DMS153 treated with DMSO at 0.1 percent for 48 hours (cell line): ENCODE measurements at regions not wholly inside any gene's neighbourhood (a gene's known extent, or its start where the extent isn't known, plus 50 kb on each side); places are given as distances from the start of the nearest gene placed in this dataset.

Source experiments
- DNase-seq: peaks from one replicate; lab custom pipeline; 2025; ENCODE audit not compliant: unreplicated experiment; lab: John Stamatoyannopoulos, UW

DNA sequence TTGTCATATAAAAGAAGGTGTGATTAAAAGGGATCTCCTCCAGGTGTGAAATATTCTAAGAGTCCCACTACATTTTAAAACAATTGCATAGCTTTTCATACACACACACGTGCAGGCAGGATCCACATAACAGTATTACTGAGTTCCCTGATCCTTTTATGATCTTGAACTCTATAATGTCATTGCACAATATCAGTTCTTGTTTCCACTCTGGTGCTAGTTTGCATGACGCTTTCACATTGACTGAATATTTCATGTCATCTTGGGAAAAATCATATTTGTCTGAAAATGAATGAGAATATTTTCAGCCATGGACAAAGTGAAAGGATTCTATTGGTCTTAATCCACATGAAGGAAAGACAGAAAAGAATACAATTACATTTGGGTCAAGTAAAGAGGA, 703.8 kb downstream of the CDH8 start:
- no peak for DNase-seq

GRCh38 chr16:61324044-61324443, 712.2 kb downstream of the CDH8 start:
- no peak for DNase-seq

GRCh38 chr16:61323456-61323855, 712.8 kb downstream of the CDH8 start:
- no peak for DNase-seq

DNA sequence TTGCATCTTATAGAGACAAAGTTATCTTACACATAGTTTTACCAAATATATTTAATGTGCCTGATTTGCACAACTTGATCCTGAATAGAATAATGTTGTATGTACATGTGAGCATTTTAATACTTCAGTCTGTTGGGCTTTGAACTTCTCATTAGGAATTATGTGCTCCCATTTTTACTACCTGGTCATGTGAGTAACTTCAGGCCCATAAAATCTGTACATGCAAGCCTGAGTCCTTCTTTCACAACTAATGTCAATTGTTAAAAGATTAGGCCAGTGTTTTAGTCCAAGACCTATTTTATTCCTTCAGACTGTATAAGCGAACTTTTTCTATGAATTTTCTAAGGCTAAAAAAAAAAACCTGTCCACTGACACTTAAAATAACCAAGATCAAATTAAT, 715.4 kb downstream of the CDH8 start:
- no peak for DNase-seq

- DNase-seq, result no peak
These were observed 722.3 kb downstream of the CDH8 start for GRCh38 chr16:61313931-61314330.

DNA sequence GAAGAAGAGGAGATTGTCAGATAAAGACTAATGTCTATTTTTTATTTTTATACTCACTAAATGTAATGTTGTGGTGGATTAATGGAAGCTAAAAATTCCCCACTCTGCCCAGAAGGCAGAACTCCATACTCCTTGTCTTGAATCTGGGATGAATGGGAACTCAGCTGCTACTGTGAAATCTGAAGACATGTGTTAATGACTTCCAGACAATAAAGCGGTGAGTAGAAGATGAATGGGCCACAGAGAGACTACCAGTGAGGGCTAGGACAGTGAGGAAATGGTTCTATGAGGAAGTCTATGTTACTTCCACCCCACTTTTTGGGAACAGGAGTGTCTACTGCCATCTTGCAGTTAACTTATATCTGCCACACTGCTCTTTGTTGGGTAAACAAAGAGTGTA, 726.9 kb downstream of the CDH8 start:
- no peak for DNase-seq

DNA sequence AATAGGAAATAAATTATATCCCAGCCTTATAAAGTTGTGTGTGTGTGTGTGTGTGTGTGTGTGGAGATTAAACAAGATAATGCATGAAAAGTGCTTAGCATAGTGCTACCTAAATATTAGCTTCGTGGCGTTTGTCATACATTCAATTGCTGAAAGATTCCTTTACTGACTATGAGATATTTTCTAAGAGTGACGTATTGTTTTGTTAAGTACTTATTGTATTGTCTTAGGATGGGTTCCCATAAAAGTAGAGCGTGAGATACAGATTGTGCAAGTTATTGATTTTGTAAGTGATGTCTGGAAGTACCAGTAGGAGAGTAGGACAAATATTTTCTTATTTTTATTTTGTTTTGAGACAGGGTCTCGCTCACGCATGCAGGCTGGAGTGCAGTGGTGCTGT, 730.0 kb downstream of the CDH8 start:
- no peak for DNase-seq

GRCh38 chr16:61296814-61297213, 739.4 kb downstream of the CDH8 start:
- DNase-seq, result no peak

DNA sequence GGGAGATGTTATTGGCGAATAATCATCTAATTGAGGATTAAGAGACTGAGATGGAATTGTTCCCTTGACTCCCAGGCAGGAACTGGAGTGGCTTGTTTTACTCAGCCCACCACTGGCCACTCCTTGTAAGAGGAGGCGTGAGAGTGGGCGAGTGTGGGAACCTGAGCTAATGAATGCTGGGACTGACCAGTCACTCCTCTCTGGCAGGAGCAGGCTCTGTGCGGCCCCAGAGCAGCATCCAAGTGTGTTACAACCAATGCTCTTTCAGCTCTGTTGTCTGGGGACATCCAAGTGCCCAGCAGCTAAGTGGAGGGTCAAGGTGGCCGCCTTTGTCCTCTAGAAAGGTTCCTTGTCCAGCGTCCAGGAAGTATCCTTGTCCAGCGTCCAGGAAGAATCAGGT, 739.9 kb downstream of the CDH8 start:
- DNase-seq, result no peak

DNA sequence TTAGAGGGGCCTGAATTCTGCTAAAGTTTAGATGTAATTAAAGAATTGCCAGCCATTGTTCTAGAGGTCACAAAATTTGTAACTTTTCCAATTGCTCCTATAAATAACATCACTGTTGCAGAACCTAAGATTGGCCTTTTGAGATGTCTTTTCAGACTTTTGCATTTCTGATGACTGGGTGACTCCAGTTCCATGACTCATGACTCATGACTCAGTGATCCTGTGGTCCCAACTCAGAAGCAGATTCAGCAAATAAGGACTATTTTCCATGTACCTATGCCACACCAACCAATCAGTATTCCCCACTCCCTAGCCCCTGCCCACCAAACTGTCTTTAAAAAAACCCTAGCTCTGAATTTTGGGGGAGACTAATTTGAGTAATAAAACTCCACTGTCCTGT, 740.9 kb downstream of the CDH8 start:
- DNase-seq, result no peak

DNA sequence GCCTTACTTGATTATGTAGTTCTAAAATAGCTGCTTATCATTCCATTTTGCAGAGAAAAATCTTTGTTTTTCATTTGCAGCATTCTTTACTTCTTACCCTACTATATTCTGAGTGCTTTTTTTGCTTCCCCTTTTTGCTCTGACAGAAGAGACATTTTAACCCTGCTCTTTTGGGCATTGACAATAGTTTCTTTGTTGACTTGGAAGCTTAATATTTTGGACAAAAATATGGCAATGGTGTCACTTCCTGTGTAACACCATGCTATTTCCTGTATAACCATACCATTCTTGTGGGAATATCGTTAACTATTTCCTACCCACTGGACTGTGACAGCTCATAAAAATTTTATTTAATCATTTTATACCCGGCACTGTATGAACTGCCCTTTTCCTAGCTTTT, 747.1 kb downstream of the CDH8 start:
- DNase-seq, result no peak

- DNase-seq, result no peak
These were observed 758.4 kb downstream of the CDH8 start for GRCh38 chr16:61277849-61278248.

GRCh38 chr16:61274211-61274610, 762.0 kb downstream of the CDH8 start:
- DNase-seq, result no peak

GRCh38 chr16:61270726-61271125, 765.5 kb downstream of the CDH8 start:
- no peak for DNase-seq

DNA sequence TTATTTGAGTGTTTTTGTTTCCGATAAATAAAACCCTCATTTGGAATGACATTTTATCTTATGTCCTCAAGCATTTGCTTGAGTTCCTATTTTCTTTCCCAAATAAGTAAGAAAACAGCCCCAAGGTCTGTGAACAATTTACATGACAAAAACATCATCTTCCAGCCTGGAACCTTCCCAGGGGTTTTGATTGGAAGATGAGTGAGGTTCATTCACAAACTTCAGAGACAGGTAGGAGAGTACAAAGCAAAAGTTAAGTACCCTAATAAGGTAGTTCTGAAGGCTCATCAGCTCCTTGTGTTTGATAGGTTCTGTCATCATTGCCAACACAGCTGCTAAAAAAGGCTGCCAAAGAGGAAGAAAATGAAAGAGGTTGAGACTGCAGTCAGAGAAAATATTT, 772.8 kb downstream of the CDH8 start:
- no peak for DNase-seq

GRCh38 chr16:61261315-61261714, 774.9 kb downstream of the CDH8 start:
- DNase-seq, result no peak

DNA sequence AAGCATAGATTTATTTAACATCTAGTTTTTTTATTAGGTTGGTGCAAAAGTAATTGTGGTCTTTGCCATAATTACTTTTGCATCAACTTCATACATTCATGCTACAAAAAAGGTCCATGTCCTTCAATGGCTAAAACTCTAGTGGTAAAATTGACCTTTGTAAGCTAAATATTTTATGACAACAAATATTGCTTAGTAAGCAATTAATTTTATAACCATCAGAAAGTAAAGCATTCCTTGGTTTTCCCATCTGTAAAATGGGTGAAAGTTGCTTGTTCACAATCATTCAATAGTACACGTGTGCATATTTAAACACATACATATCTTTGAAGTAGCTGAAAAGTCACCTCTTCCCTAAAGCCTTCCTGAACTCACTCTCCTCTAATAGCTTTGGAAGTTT, 789.6 kb downstream of the CDH8 start:
- DNase-seq, result no peak

- no peak for DNase-seq
These were observed 792.3 kb downstream of the CDH8 start for GRCh38 chr16:61243954-61244353.

DNA sequence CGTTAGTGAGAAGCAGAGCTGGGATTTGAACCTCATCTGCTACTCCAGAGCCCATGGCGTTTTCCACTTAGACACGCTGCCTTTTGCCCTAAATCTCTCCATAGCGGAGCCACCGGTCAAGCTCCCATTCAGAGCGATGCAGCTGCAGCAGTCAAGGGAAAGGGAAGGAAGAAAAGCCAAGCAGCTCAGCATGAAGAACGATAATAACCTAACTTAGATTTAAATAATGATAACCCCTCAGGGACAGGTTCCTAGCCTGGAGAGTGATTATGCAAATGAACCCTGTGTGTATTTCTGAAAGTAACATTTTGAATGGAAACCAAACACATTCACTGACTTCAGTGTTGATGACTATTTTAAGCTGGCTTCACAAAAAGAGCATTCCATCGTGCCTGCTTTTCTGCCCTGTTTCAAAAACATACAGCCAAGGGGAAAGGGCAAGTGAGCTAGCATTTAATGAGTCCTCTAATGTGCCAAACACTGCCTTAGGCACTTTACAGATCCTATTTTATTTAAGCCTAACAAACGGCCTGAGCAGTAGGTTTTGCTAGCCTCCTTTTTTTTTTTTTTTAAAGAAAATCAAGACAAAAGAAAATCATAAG, 798.3 kb downstream of the CDH8 start:
- no peak for DNase-seq

DNA sequence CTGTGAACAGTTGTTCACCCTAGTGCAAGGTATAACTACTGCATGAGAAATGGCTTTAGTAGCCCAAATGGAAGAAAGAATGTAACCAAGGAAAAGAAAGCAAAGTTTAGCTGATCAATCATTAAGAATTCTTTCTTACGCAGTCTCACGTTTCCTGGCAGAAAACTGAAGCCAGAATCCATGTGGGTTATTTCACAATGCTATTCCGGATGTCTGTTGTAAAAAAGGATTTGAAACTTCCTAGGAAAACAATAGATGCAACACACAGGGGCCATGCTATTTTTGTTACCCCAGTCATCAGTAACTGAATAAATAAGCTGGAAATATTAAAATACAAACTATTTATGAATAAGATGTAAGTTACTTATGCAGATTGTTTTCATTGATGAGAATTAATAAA, 802.5 kb downstream of the CDH8 start:
- no peak for DNase-seq

GRCh38 chr16:61228371-61228770, 807.9 kb downstream of the CDH8 start:
- DNase-seq, result no peak

DNA sequence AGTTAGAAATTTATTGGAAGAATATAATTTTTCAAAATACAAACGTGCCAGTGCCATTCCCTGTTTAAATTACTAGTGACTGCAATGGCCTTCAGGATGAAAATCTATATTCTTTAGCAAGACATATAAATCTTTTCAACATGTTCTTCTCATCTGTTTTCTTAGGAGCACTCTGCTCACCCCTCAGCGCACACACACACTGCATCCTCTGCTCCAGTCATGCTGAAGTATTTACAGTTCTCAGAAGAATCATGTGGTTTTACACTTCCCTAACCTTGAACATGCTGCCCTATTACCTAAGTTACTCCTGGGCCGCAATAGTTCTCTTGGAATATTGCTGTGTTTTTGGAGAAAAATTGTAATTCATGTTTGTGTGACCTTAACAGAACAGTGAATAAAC, 820.6 kb downstream of the CDH8 start:
- no peak for DNase-seq

DNA sequence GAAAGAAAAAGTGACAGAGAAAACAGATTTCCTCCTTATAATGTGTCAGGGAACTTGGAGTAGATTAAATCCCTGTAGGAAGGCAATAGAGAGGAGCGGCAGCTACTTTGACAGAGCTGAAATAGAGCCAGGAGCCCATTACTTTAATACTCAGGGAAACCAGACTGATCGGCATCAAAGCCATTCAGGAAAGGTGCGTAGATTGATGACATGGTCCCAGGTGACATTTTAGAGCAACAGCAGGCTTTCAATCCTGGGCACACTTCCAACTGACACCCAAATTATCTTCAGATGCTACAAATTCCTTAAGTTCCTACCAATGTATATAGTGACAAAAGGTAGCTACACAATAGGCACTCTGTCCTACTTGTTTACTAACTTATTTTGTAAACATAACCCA, 821.5 kb downstream of the CDH8 start:
- no peak for DNase-seq

GRCh38 chr16:61210076-61210475, 826.2 kb downstream of the CDH8 start:
- no peak for DNase-seq
